NT2/D1 (cell line): ENCODE measurements at regions not wholly inside any gene's neighbourhood (a gene's known extent, or its start where the extent isn't known, plus 50 kb on each side); places are given as distances from the start of the nearest gene placed in this dataset.

Experiments
- SUZ12 ChIP-seq: IDR thresholded peaks from 2 replicates; pipeline ENCODE4 v1.6.1; 2011; ENCODE audit not compliant: insufficient read length, insufficient read depth; ENCODE audit errors: extremely low read depth
- YY1 ChIP-seq: IDR thresholded peaks from 2 replicates; pipeline ENCODE4 v1.6.1; 2011; ENCODE audit not compliant: insufficient read length, insufficient read depth

- TF ChIP-seq SUZ12 (no peak), YY1 (no peak)
These were observed 901.8 kb downstream of the GLUD2 start for GRCh38 chrX:121949041-121949760.
